ENCODE measurements at regions not wholly inside any gene's neighbourhood (a gene's known extent, or its start where the extent isn't known, plus 50 kb on each side); places are given as distances from the start of the nearest gene placed in this dataset.
"Not testable (repeated sequence)": the region's sequence is repeated elsewhere in the genome, so short reads cannot be mapped to it uniquely, and the experiment has no call there.

DNA sequence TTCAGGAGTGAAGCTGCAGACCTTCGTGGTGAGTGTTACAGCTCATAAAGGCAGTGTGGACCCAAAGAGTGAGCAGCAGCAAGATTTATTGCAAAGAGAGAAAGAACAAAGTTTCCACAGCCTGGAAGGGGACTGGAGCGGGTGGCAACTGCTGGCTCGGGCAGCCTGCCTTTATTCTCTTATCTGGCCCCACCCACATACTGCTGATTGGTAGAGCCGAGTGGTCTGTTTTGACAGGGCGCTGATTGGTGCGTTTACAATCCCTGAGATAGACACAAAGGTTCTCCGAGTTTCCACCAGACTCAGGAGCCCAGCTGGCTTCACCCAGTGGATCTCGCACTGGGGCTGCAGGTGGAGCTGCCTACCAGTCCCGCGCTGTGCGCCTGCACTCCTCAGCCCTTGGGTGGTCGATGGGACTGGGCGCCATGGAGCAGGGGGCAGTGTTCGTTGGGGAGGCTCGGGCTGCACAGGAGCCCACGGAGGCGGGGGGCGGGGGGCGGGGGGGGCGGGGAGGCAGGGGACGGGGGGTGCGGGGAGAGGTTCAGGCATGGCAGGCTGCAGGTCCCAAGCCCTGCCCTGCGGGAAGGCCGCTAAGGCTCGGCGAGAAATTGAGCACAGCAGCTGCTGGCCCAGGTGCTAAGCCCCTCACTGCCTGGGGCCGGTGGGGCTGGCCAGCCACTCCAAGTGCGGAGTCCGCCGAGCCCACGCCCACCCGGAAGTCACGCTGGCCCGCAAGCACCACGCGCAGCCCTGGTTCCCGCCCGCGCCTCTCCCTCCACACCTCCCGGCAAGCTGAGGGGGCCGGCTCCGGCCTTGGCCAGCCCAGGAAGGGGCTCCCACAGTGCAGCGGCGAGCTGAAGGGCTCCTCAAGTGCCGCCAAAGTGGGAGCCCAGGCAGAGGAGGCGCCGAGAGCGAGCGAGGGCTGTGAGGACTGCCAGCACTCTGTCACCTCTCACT, 59.9 kb upstream of the EN2 start:
- not testable (repeated sequence) for H3K36me3 ChIP-seq (ENCODE audit: control insufficient read depth, insufficient read depth, low read length); H3K4me3 ChIP-seq (ENCODE audit: insufficient read depth, low read depth, low read length, poor library complexity, severe bottlenecking); H3K27me3 ChIP-seq (replicated peaks; ENCODE audit: control insufficient read depth, insufficient read depth, low read length, poor library complexity, severe bottlenecking)

DNA sequence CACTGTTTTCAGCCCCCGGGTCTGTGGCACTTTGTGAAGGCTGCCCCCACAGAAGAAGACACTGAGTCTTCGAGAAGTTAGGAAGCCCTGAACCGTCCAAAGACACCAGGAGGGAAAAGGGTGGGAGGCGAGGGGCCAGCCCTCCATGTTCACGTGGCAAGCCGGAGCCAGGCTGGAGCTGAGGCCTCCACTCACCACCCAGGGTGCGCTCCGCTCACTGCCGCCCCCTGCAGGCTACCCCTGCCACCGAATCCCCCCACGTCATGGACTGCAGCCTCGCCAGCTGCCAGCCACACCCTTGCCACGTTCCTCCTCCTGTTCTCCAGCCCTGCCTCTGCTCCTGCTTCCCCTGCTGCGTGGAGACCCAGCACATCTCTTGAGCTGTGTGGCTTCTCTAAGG, 59.0 kb upstream of the EN2 start:
- Histone ChIP-seq H3K9me3 (ENCODE audit: control insufficient read depth, low read length) (no peaks in the 10 kb centered on the region), H3K4me3 (ENCODE audit: insufficient read depth, low read depth, low read length, poor library complexity, severe bottlenecking) (no peak overlapping the region), H3K36me3 (ENCODE audit: control insufficient read depth, insufficient read depth, low read length) (no peaks in the 10 kb centered on the region), H3K4me1 (ENCODE audit: control insufficient read depth, insufficient read depth, low read length, poor library complexity, severe bottlenecking) (no peaks in the 10 kb centered on the region), H3K27ac (ENCODE audit: insufficient read depth, low read length, poor library complexity, severe bottlenecking) (no peak overlapping the region), H3K27me3 (replicated peaks; ENCODE audit: control insufficient read depth, insufficient read depth, low read length, poor library complexity, severe bottlenecking) (no peaks in the 10 kb centered on the region)
- no peak for DNase-seq

More for the DNA sequence above, 59.9 kb upstream of the EN2 start:
- DNase-seq; H3K27ac ChIP-seq (ENCODE audit: insufficient read depth, low read length, poor library complexity, severe bottlenecking); H3K4me1 ChIP-seq (ENCODE audit: control insufficient read depth, insufficient read depth, low read length, poor library complexity, severe bottlenecking); H3K9me3 ChIP-seq (ENCODE audit: control insufficient read depth, low read length): not testable (repeated sequence)

DNA sequence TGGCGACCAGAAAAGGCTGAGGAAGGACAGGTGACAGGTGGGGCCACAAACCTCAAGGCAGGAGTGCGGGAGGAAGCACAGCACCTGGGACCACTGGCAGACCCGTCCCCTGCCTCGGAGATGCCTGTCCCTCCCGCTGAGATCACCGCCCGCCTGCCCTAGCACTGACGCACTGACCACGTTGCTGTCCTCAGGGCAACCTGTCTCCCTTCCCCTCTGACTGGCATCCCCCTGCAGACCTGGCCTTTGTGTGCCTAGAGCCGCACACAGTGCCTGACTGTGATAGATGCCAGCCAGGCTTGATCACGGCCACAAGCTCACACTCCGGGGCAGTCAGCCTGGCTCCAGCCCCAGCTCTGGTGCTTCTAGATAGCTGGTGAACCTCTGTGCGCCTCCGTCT, 58.4 kb upstream of the EN2 start:
- H3K9me3 ChIP-seq (ENCODE audit: control insufficient read depth, low read length) = no peaks in the 10 kb centered on the region
- H3K4me3 ChIP-seq (ENCODE audit: insufficient read depth, low read depth, low read length, poor library complexity, severe bottlenecking) = no peak overlapping the region
- no peaks in the 10 kb centered on the region for H3K36me3 ChIP-seq (ENCODE audit: control insufficient read depth, insufficient read depth, low read length)
- no peak overlapping the region for H3K27ac ChIP-seq (ENCODE audit: insufficient read depth, low read length, poor library complexity, severe bottlenecking)
- H3K27me3 ChIP-seq (replicated peaks; ENCODE audit: control insufficient read depth, insufficient read depth, low read length, poor library complexity, severe bottlenecking) = no peaks in the 10 kb centered on the region
- H3K4me1 ChIP-seq (ENCODE audit: control insufficient read depth, insufficient read depth, low read length, poor library complexity, severe bottlenecking) = no peaks in the 10 kb centered on the region
- no peak for DNase-seq

DNA sequence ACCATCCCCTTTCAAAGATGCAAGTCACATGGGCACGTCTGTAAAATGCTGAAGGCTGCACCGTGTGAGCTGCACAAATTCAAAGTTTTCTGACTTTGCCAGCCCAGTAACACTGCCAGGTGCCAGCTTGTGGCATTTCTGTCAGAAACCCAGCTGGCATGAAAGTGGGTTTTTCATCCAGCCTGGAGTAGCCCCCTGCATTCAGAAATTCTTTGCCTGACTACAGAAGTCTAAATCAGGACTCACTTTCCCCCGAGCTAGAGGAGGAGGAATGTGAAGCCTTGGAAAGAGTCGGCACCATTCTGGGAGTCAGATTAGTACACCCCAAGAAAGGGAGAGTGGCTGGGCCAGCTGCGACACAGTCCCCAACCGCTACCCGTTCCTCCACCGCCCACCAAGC, 56.7 kb upstream of the EN2 start:
- no peak overlapping the region for H3K27ac ChIP-seq (ENCODE audit: insufficient read depth, low read length, poor library complexity, severe bottlenecking)
- H3K9me3 ChIP-seq (ENCODE audit: control insufficient read depth, low read length) = no peaks in the 10 kb centered on the region
- H3K27me3 ChIP-seq (replicated peaks; ENCODE audit: control insufficient read depth, insufficient read depth, low read length, poor library complexity, severe bottlenecking) = peaks cover 4% of the 10 kb centered on the region
- no peak for DNase-seq
- H3K4me3 ChIP-seq (ENCODE audit: insufficient read depth, low read depth, low read length, poor library complexity, severe bottlenecking) = no peak overlapping the region
- H3K36me3 ChIP-seq (ENCODE audit: control insufficient read depth, insufficient read depth, low read length) = no peaks in the 10 kb centered on the region
- H3K4me1 ChIP-seq (ENCODE audit: control insufficient read depth, insufficient read depth, low read length, poor library complexity, severe bottlenecking) = no peaks in the 10 kb centered on the region

DNA sequence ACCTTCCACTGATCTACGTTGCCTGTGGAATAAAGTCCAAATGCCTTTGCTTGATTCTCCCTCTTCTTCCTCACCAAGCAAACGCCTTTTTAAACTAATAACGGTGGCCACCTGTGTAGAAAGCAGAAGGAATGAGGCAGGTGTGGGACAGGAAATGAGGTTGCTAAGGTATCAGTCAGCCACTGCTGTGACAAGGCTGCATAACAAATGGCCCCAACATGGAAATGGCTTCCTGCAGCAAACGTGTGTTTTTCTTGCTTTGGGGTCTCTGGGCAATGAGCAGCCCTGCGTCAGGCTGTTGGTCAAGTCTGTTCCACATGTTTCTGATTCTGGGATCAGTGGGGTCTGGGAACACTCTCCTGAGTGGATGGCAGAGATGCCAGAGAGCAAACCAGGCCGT, 56.0 kb upstream of the EN2 start:
- Histone ChIP-seq H3K4me1 (ENCODE audit: control insufficient read depth, insufficient read depth, low read length, poor library complexity, severe bottlenecking) (no peaks in the 10 kb centered on the region), H3K27me3 (replicated peaks; ENCODE audit: control insufficient read depth, insufficient read depth, low read length, poor library complexity, severe bottlenecking) (peaks cover 4% of the 10 kb centered on the region), H3K36me3 (ENCODE audit: control insufficient read depth, insufficient read depth, low read length) (no peaks in the 10 kb centered on the region), H3K4me3 (ENCODE audit: insufficient read depth, low read depth, low read length, poor library complexity, severe bottlenecking) (no peak overlapping the region), H3K27ac (ENCODE audit: insufficient read depth, low read length, poor library complexity, severe bottlenecking) (no peak overlapping the region), H3K9me3 (ENCODE audit: control insufficient read depth, low read length) (no peaks in the 10 kb centered on the region)
- no peak for DNase-seq

DNA sequence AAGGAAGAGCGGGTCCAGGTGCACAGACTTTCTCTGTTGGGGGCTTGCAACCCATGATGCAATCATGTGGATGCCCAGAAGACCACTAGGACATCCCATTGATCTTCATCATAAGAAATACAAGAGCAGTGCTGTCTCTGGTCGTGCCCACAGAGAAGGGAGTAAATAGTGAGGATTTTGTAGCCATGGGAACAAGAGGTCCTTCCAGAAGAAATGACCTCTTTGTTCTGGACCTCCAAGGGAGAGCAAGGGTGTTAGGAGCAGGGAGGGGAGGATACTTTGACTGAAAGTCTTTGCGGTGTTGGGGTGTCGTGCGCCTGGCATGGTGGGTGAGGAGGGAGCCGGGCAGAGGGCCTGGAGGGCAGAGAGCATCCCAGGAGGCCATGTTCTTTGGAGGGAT, 55.0 kb upstream of the EN2 start:
- no peaks in the 10 kb centered on the region for H3K36me3 ChIP-seq (ENCODE audit: control insufficient read depth, insufficient read depth, low read length)
- no peak overlapping the region for H3K27ac ChIP-seq (ENCODE audit: insufficient read depth, low read length, poor library complexity, severe bottlenecking)
- H3K9me3 ChIP-seq (ENCODE audit: control insufficient read depth, low read length) = no peaks in the 10 kb centered on the region
- H3K27me3 ChIP-seq (replicated peaks; ENCODE audit: control insufficient read depth, insufficient read depth, low read length, poor library complexity, severe bottlenecking) = peaks cover 4% of the 10 kb centered on the region
- DNase-seq = no peak
- no peak overlapping the region for H3K4me3 ChIP-seq (ENCODE audit: insufficient read depth, low read depth, low read length, poor library complexity, severe bottlenecking)
- no peaks in the 10 kb centered on the region for H3K4me1 ChIP-seq (ENCODE audit: control insufficient read depth, insufficient read depth, low read length, poor library complexity, severe bottlenecking)

DNA sequence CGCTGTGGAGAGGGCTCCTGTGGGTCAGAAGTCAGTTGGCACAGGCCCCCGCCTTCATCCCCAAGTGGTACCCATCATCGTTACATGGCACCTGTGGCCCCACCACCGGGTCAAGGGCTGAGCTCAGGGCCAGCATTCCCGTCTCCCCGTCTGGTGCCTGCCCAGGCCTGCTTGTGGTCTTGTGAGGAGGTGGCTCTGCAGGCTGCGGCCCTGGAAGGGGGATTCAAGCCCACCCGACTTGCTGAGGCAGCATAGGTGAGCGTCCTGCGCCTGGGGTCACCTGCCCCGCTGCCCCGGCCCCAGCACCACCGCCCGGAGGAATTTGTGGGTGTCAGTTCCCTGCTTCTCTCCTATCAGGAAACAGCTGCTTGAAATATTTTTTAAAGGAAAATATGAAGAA, 53.0 kb upstream of the EN2 start:
- Histone ChIP-seq H3K4me1 (ENCODE audit: control insufficient read depth, insufficient read depth, low read length, poor library complexity, severe bottlenecking) (no peaks in the 10 kb centered on the region), H3K27me3 (replicated peaks; ENCODE audit: control insufficient read depth, insufficient read depth, low read length, poor library complexity, severe bottlenecking) (peaks cover 4% of the 10 kb centered on the region), H3K4me3 (ENCODE audit: insufficient read depth, low read depth, low read length, poor library complexity, severe bottlenecking) (no peak overlapping the region), H3K9me3 (ENCODE audit: control insufficient read depth, low read length) (no peaks in the 10 kb centered on the region), H3K27ac (ENCODE audit: insufficient read depth, low read length, poor library complexity, severe bottlenecking) (no peak overlapping the region), H3K36me3 (ENCODE audit: control insufficient read depth, insufficient read depth, low read length) (no peaks in the 10 kb centered on the region)
- no peak for DNase-seq

DNA sequence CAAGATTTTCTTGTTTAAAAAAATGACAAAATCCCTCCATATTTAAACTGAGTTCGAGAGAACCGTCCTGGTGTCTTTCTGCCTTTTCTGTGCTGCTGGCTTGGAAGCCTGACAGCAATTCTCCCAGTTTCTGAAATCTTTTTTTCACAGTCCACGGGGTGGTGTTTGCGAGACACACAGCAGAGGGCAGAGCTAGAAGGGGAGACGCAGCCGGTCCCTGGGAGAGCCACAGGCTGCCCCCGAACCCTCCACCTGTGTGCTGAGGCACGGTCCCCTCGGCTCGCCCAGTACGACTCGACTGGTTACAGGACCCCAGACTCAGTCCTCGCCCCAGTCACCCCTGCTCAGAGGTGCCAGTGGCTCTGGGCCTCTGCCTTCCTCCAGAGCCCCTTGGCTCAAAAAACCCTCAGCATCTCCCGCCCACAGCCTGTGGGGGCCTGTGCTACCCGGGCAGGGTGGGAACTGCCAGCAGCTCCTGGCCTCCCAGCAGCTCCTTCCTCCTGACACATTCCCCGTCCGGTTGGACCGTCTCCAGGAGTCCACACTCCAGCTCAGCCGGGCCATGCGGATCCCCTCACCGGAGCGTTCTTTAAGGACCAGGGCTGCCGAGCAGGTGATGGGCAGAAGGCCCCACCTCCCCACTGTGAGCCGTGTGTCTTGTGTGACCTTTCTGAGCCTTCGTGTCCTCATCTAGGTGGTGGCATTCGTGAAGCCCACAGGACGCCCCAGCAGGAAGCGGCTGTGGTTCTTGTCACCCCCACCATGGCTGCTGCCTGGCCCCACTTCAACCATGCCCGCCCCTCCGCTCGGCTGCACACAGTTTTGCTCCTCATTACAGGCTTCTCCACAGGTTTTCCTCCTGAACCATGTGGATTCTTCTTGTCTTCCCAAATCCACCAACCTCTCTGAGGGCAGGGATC, 52.3 kb upstream of the EN2 start:
- Histone ChIP-seq H3K4me3 (ENCODE audit: insufficient read depth, low read depth, low read length, poor library complexity, severe bottlenecking) (no peak overlapping the region), H3K36me3 (ENCODE audit: control insufficient read depth, insufficient read depth, low read length) (no peaks in the 10 kb centered on the region), H3K27me3 (replicated peaks; ENCODE audit: control insufficient read depth, insufficient read depth, low read length, poor library complexity, severe bottlenecking) (peaks cover 4% of the 10 kb centered on the region), H3K9me3 (ENCODE audit: control insufficient read depth, low read length) (no peaks in the 10 kb centered on the region), H3K4me1 (ENCODE audit: control insufficient read depth, insufficient read depth, low read length, poor library complexity, severe bottlenecking) (no peaks in the 10 kb centered on the region), H3K27ac (ENCODE audit: insufficient read depth, low read length, poor library complexity, severe bottlenecking) (no peak overlapping the region)
- DNase-seq = no peak

DNA sequence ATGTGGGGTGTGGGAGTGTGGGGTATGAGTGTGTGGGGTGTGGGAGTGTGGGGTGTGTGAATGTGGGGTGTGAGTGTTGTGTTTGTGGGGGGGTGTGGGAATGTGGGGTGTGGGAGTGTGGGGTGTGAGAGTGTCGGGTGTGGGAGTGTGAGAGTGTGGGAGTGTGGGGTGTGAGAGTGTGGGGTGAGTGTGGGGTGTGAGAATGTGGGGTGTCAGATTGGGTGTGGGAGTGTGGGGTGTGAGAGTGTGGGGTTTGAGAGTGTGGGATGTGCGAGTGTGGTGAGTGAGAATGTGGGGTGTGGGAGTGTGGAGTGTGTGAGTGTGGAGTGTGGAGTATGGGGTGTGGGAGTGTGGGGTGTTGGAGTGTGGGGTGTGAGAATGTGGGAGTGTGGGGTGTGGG, 50.1 kb upstream of the EN2 start:
- Histone ChIP-seq H3K9me3 (ENCODE audit: control insufficient read depth, low read length) (no peaks in the 10 kb centered on the region), H3K36me3 (ENCODE audit: control insufficient read depth, insufficient read depth, low read length) (no peaks in the 10 kb centered on the region), H3K27ac (ENCODE audit: insufficient read depth, low read length, poor library complexity, severe bottlenecking) (no peak overlapping the region), H3K4me1 (ENCODE audit: control insufficient read depth, insufficient read depth, low read length, poor library complexity, severe bottlenecking) (no peaks in the 10 kb centered on the region), H3K27me3 (replicated peaks; ENCODE audit: control insufficient read depth, insufficient read depth, low read length, poor library complexity, severe bottlenecking) (peaks cover 4% of the 10 kb centered on the region), H3K4me3 (ENCODE audit: insufficient read depth, low read depth, low read length, poor library complexity, severe bottlenecking) (no peak overlapping the region)
- DNase-seq = no peak

Data from effector memory CD4-positive, alpha-beta T cell (primary cell).